Loucy (cell line): ENCODE measurements at regions not wholly inside any gene's neighbourhood (a gene's known extent, or its start where the extent isn't known, plus 50 kb on each side); places are given as distances from the start of the nearest gene placed in this dataset.

ENCODE experiments used
- H2AFZ ChIP-seq: fragments of 200-600 bp; sonication (generic); 2 replicates; pipeline ENCODE4 v1.6.0; 2016; ENCODE audit warnings: antibody characterized with exemption, mild to moderate bottlenecking, low read length, moderate library complexity
- H3F3A ChIP-seq: fragments of 200-600 bp; 2 replicates; pipeline ENCODE4 v1.6.0; 2016; ENCODE audit warnings: antibody characterized with exemption, low read depth, mild to moderate bottlenecking
- H3K27me3 ChIP-seq: fragments of 200-600 bp; sonication (generic); 2 replicates; pipeline ENCODE4 v1.6.1; 2014; ENCODE audit warnings: low read length, mild to moderate bottlenecking; ENCODE audit not compliant: insufficient read depth, poor library complexity, severe bottlenecking
- H3K36me3 ChIP-seq: fragments of 200-600 bp; sonication (generic); 2 replicates; pipeline ENCODE4 v1.6.1; 2016; ENCODE audit warnings: low read length; ENCODE audit not compliant: insufficient read depth
- H3K4me1 ChIP-seq: fragments of 200-600 bp; sonication (generic); 2 replicates; pipeline ENCODE4 v1.5.1; 2014; ENCODE audit warnings: low read length, mild to moderate bottlenecking; ENCODE audit not compliant: insufficient read depth, poor library complexity, severe bottlenecking
- H3K4me2 ChIP-seq: fragments of 200-600 bp; sonication (generic); 2 replicates; pipeline ENCODE4 v1.6.0; 2014; ENCODE audit warnings: antibody characterized with exemption, low read length, low read depth, mild to moderate bottlenecking; ENCODE audit not compliant: poor library complexity, severe bottlenecking
- H3K4me3 ChIP-seq: fragments of 200-600 bp; sonication (generic); 2 replicates; pipeline ENCODE4 v1.5.1; 2014; ENCODE audit warnings: low read length, mild to moderate bottlenecking, mixed read lengths; ENCODE audit not compliant: poor library complexity, severe bottlenecking
- H3K79me2 ChIP-seq: fragments of 200-600 bp; sonication (generic); 2 replicates; pipeline ENCODE4 v1.6.1; 2014; ENCODE audit warnings: low read length; ENCODE audit not compliant: insufficient read depth
- H3K9ac ChIP-seq: fragments of 200-600 bp; sonication (generic); 2 replicates; pipeline ENCODE4 v1.6.0; 2014; ENCODE audit warnings: mild to moderate bottlenecking, low read depth, low read length, moderate library complexity; ENCODE audit not compliant: poor library complexity, severe bottlenecking
- H3K9me2 ChIP-seq: fragments of 200-600 bp; sonication (generic); replicated peaks from 2 replicates; pipeline ENCODE4 v1.6.1; 2016; ENCODE audit warnings: low read depth, low read length, mixed read lengths
- H3K9me3 ChIP-seq: fragments of 200-600 bp; sonication (generic); 2 replicates; pipeline ENCODE4 v1.6.1; 2014; ENCODE audit warnings: mild to moderate bottlenecking, antibody characterized with exemption, low read length, low read depth; ENCODE audit not compliant: insufficient read depth
- H4K20me1 ChIP-seq: fragments of 200-600 bp; sonication (generic); 2 replicates; pipeline ENCODE4 v1.6.0; 2014; ENCODE audit warnings: antibody characterized with exemption, low read length, mild to moderate bottlenecking; ENCODE audit not compliant: insufficient read depth, poor library complexity, severe bottlenecking
- EZH2phosphoT487 ChIP-seq: fragments of 200-600 bp; IDR thresholded peaks from 2 replicates; pipeline ENCODE4 v1.6.1; 2018; ENCODE audit warnings: antibody characterized with exemption, mild to moderate bottlenecking, moderate library complexity, borderline replicate concordance
- TF ChIP-seq, protein P1 (sequence below): fragments of 200-600 bp; sonication (generic); conservative IDR thresholded peaks from 2 replicates; pipeline ENCODE4 v1.5.1; 2014; ENCODE audit warnings: mild to moderate bottlenecking, antibody characterized with exemption, low read length

- TF ChIP-seq, protein P1, sequence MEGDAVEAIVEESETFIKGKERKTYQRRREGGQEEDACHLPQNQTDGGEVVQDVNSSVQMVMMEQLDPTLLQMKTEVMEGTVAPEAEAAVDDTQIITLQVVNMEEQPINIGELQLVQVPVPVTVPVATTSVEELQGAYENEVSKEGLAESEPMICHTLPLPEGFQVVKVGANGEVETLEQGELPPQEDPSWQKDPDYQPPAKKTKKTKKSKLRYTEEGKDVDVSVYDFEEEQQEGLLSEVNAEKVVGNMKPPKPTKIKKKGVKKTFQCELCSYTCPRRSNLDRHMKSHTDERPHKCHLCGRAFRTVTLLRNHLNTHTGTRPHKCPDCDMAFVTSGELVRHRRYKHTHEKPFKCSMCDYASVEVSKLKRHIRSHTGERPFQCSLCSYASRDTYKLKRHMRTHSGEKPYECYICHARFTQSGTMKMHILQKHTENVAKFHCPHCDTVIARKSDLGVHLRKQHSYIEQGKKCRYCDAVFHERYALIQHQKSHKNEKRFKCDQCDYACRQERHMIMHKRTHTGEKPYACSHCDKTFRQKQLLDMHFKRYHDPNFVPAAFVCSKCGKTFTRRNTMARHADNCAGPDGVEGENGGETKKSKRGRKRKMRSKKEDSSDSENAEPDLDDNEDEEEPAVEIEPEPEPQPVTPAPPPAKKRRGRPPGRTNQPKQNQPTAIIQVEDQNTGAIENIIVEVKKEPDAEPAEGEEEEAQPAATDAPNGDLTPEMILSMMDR = no peak
- no peak for TF ChIP-seq EZH2phosphoT487
- no peak overlapping the region for H3K4me3 ChIP-seq
- no peak overlapping the region for H3K4me2 ChIP-seq
- no peaks in the 10 kb centered on the region for H4K20me1 ChIP-seq
- H2AFZ ChIP-seq = no peak overlapping the region
- no peaks in the 10 kb centered on the region for H3F3A ChIP-seq
- H3K36me3 ChIP-seq = no peaks in the 10 kb centered on the region
- no peaks in the 10 kb centered on the region for H3K27me3 ChIP-seq
- no peaks in the 10 kb centered on the region for H3K4me1 ChIP-seq
- H3K9me3 ChIP-seq = no peaks in the 10 kb centered on the region
- H3K79me2 ChIP-seq = no peaks in the 10 kb centered on the region
- H3K9me2 ChIP-seq = no peaks in the 10 kb centered on the region
- H3K9ac ChIP-seq = no peak overlapping the region
Observed at GRCh38 chr2:166671801-166672200, 177.8 kb upstream of the SCN7A start.

- Histone ChIP-seq H3K79me2 (no peaks in the 10 kb centered on the region), H3K9me3 (no peaks in the 10 kb centered on the region), H3K9me2 (no peaks in the 10 kb centered on the region), H4K20me1 (no peaks in the 10 kb centered on the region), H3K27me3 (no peaks in the 10 kb centered on the region), H2AFZ (no peak overlapping the region), H3K9ac (no peak overlapping the region), H3K36me3 (no peaks in the 10 kb centered on the region), H3K4me2 (no peak overlapping the region), H3K4me1 (no peaks in the 10 kb centered on the region), H3K4me3 (no peak overlapping the region), H3F3A (no peaks in the 10 kb centered on the region)
- no peak for TF ChIP-seq EZH2phosphoT487
- TF ChIP-seq, protein P1 = no peak
Observed at GRCh38 chr2:166671235-166671634, 177.2 kb upstream of the SCN7A start.

- H2AFZ ChIP-seq = no peak overlapping the region
- H3K4me2 ChIP-seq = no peak overlapping the region
- TF ChIP-seq, protein P1 = no peak
- no peak for TF ChIP-seq EZH2phosphoT487
- H3K9me3 ChIP-seq = no peaks in the 10 kb centered on the region
- H3F3A ChIP-seq = no peaks in the 10 kb centered on the region
- no peaks in the 10 kb centered on the region for H3K36me3 ChIP-seq
- H3K4me1 ChIP-seq = no peaks in the 10 kb centered on the region
- no peaks in the 10 kb centered on the region for H3K9me2 ChIP-seq
- no peak overlapping the region for H3K9ac ChIP-seq
- no peaks in the 10 kb centered on the region for H3K27me3 ChIP-seq
- no peaks in the 10 kb centered on the region for H4K20me1 ChIP-seq
- H3K79me2 ChIP-seq = no peaks in the 10 kb centered on the region
- no peak overlapping the region for H3K4me3 ChIP-seq
Observed at GRCh38 chr2:166665991-166666940, 172.2 kb upstream of the SCN7A start.
